GM18505 (cell line): ENCODE measurements at regions not wholly inside any gene's neighbourhood (a gene's known extent, or its start where the extent isn't known, plus 50 kb on each side); places are given as distances from the start of the nearest gene placed in this dataset.
"Not testable (repeated sequence)": the region's sequence is repeated elsewhere in the genome, so short reads cannot be mapped to it uniquely, and the experiment has no call there.

Source experiments
- ATAC-seq: cut with Tn5 transposase; IDR thresholded peaks from one replicate; pipeline ENCODE4 v1.9.1; 2021; ENCODE audit not compliant: unreplicated experiment
- POLR2A ChIP-seq: IDR thresholded peaks from 4 replicates; pipeline ENCODE4 v1.6.1; 2011; ENCODE audit warnings: borderline replicate concordance; ENCODE audit not compliant: insufficient read depth, insufficient read length; ENCODE audit errors: extremely low read depth

DNA sequence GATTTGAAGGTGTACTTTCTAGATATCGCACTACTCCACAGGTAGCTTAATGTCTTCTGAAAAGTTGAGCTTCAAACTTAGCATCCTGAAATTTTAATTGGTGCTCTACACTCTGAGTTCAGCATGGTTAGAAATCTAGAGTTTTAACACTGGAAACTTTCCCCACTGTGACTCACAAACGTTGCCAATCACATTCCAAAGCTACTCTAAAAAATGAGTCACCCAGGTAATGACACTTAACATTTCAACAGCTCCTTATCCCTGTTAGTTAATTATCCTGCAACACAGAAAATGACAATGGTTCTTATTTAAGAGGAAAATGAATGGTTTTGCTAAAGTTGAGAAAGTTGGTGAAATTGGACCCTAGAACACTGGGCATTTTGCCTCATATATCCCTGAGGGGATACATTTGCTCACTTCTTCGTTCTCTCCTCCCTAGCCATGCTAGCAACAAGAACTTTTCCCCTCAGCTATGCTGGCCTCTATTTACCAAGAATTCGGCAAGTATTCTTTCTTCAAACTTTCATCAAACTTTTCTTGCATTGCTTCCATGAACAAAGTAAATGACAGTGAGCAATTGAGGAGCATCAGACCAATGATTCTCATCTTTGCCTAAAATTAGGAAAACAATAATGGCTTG lies 1024.1 kb upstream of the KLHL29 start:
- ATAC-seq: no peak
- TF ChIP-seq POLR2A: no peak

DNA sequence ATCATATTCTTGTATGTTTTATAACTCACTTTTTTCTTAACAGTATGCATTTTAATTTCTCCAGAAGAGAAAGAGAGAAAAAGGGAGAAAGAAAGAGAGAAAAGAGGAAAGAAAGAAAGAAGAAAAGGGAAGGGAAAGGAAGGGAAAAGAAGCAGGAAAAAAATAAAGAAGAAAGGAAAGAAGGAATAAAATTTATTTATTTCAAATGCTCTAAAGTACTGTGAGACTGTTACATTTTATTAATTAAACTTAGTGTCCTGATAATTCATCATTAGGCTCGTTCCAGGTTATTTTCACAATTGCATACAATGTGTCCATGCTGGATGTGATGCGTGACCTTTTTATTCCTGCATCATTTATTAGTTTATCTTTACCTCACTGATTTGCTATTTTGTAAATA lies 1023.4 kb upstream of the KLHL29 start:
- no peak for ATAC-seq
- no peak for TF ChIP-seq POLR2A

DNA sequence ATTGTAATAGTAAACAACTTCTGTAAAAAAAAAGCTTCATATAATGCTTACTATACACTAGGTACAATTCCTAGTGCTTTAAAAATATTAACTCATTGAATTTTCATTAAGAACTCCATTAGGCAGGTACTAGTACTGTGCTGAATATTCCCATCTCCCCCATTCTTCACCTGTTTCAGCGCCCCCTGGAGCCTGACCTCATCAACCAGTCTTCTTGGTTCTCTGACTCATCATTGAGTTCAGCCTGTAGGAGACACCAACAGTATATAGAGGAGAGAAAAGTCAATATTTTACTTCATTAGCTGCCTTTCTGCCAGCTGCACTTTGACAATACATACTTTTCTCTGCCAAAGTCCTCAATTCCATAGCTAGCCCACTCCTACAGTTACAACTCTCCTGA lies 1009.9 kb upstream of the KLHL29 start:
- no peak for ATAC-seq
- TF ChIP-seq POLR2A: no peak

DNA sequence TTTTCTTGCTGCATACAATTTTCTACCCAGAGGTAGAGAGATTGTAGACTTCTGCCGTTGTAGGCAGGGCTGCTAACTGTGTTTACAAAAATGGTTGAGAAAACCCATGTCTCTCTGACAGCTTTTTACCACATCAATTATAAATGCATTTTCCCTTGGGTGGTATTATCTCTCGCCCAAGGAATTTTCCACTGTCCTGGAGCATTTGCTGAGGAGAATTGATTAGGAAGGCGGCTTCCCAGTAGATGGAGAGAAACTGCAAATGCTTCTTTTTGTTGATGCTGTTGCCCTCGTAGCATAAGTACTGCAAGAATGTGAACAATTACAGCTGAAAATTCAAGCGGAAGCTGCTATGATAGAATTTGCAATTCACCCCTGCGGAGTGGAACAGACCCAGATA lies 1007.7 kb upstream of the KLHL29 start:
- no peak for TF ChIP-seq POLR2A
- ATAC-seq: no peak

- no peak for ATAC-seq
- TF ChIP-seq POLR2A: no peak
Measured at GRCh38 chr2:22382479-22383169, 1002.4 kb upstream of the KLHL29 start.

GRCh38 chr2:22397847-22398246 lies 987.1 kb upstream of the KLHL29 start:
- no peak for TF ChIP-seq POLR2A
- ATAC-seq: no peak

DNA sequence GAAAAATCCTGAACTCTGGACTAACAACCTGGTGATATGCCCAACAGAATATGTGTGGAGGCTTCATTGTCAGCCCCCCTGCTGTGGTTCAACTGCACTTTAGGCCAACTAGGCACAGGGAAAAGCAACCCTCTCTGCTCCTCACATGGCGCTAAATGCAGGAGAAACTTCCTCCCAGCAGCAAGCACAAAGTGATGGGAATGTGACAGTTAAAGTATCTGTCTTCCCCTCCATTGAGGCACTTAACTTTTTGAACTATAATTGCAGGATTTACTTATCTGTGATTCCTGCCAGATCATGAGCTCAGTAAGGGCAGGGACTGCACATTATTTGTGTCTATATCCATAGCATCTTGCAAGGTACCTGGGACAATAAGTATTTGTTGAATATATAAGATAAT lies 981.2 kb upstream of the KLHL29 start:
- ATAC-seq: no peak
- TF ChIP-seq POLR2A: no peak

GRCh38 chr2:22406625-22407024 lies 978.4 kb upstream of the KLHL29 start:
- ATAC-seq: peak; percentile 55
- no peak for TF ChIP-seq POLR2A

- TF ChIP-seq POLR2A: no peak
- no peak for ATAC-seq
Measured at GRCh38 chr2:22420076-22420475, 964.9 kb upstream of the KLHL29 start.

GRCh38 chr2:22442051-22442450 lies 942.9 kb upstream of the KLHL29 start:
- ATAC-seq: no peak
- no peak for TF ChIP-seq POLR2A

GRCh38 chr2:22444281-22444680 lies 940.7 kb upstream of the KLHL29 start:
- no peak for TF ChIP-seq POLR2A
- no peak for ATAC-seq

- no peak for TF ChIP-seq POLR2A
- no peak for ATAC-seq
Measured at GRCh38 chr2:22449696-22450095, 935.3 kb upstream of the KLHL29 start.

GRCh38 chr2:22450831-22451230 lies 934.1 kb upstream of the KLHL29 start:
- no peak for TF ChIP-seq POLR2A
- no peak for ATAC-seq

DNA sequence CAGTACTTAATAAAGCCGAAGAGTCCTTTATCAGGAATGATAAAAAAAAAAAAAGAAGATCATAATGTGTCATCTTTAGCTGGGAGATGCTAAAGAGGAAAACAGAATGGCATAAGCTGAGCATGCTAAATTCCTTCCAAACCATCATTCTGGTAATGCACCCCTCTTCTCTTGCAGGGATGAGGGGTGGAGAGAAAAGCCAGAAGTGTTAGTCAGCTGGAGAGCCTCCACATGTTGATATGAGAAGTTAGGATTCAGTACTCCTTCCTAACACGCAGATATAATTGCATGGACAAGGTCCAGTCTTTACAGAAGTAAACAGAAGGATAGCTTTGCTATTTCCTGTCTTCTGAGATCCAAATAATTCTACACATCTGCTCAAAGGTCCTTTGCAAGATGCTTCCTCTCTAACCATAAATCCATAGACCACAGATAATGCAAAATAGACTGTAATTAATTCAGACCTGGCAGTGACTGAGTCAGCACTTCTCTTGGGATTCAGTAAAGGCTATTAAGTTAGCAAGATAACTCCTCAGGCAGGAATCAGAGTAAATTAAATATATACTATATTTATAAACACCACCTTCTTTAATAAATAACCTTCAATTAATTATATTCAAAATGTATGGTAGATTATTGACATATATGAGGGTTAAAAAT lies 930.0 kb upstream of the KLHL29 start:
- ATAC-seq: no peak
- TF ChIP-seq POLR2A: no peak

DNA sequence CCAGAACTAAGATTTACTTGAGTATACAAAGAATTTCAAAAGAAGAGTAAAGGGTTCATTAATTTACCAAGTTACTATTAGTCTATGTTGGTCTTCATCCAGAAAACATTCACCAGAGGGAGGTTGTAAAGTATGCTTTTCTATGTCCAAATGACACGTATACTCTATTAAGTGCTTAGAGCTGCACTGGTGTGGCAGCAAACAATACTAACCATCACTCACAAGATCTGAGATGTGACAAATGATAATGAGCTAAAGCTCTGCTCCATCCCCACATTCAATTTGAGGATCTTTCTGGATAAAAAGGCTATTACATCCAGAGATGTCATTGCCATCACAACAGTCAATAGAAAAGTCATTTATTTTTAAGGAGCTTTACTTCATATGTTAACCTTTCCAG lies 926.5 kb upstream of the KLHL29 start:
- ATAC-seq: no peak
- TF ChIP-seq POLR2A: no peak

DNA sequence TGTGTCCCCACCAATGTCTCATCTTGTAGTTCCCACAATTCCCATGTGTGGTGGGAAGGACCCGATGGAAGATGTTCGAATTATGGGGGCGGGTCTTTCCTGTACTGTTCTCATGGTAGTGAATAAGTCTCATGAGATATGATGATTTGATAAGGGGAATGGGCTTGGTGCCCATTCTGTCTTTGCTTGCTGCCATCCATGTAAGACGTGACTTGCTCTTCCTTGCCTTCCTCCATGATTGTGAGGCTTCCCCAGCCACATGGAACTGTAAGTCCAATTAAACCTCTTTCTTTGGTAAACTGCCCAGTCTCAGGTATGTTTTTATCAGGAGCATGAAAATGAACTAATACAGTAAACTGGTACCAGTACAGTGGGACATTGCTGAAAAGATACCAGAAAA lies 909.9 kb upstream of the KLHL29 start:
- ATAC-seq: not testable (repeated sequence)
